ENCODE measurements at regions not wholly inside any gene's neighbourhood (a gene's known extent, or its start where the extent isn't known, plus 50 kb on each side); places are given as distances from the start of the nearest gene placed in this dataset.

GRCh38 chr12:75670216-75670615 is 158.8 kb upstream of the KRR1 start:
- Histone ChIP-seq H3K9me2 (replicated peaks; ENCODE audit: low read length) (no peaks in the 10 kb centered on the region), H3K27me3 (ENCODE audit: low read length) (no peaks in the 10 kb centered on the region), H3K27ac (ENCODE audit: low read length) (no peak overlapping the region), H4K20me1 (ENCODE audit: low read length) (no peaks in the 10 kb centered on the region), H3K4me2 (ENCODE audit: low read length) (no peak overlapping the region), H3K4me1 (ENCODE audit: insufficient read depth, low read length) (no peaks in the 10 kb centered on the region), H3K36me3 (ENCODE audit: low read depth, low read length) (no peaks in the 10 kb centered on the region), H3K4me3 (ENCODE audit: low read length) (no peak overlapping the region), H3K79me2 (ENCODE audit: low read length) (no peaks in the 10 kb centered on the region), H3K9me3 (ENCODE audit: low read length) (no peaks in the 10 kb centered on the region), H3K9ac (ENCODE audit: low read length) (no peak overlapping the region), H3F3A (ENCODE audit: low read length, unreplicated experiment) (no peaks in the 10 kb centered on the region), H2AFZ (ENCODE audit: low read length) (no peak overlapping the region)
- ATAC-seq (no peak), DNase-seq (no peak)
- CTCF ChIA-PET: no interaction called here
- TF ChIP-seq CTCF (conservative IDR thresholded peaks at IDR 0.05; ENCODE audit: low read depth, low read length): no peak
- TF ChIP-seq EZH2 (IDR thresholded peaks at IDR 0.05; ENCODE audit: low read length, unreplicated experiment): no peak
- no peak for TF ChIP-seq EZH2phosphoT487 (IDR thresholded peaks at IDR 0.05; ENCODE audit: borderline replicate concordance, low read length)
- BruUV-seq (replicated peaks): no TSS peak
- intact Hi-C loops (cut with micrococcal nuclease): no loop called here
- POLR2A ChIA-PET (ENCODE audit: unreplicated experiment): no interaction called here

- Histone ChIP-seq H3K27me3 (ENCODE audit: low read length) (no peaks in the 10 kb centered on the region), H2AFZ (ENCODE audit: low read length) (no peak overlapping the region), H3K4me2 (ENCODE audit: low read length) (no peak overlapping the region), H3K9me3 (ENCODE audit: low read length) (no peaks in the 10 kb centered on the region), H3K4me3 (ENCODE audit: low read length) (no peak overlapping the region), H3K4me1 (ENCODE audit: insufficient read depth, low read length) (peaks cover 8% of the 10 kb centered on the region), H3K27ac (ENCODE audit: low read length) (no peak overlapping the region), H3K9me2 (replicated peaks; ENCODE audit: low read length) (no peaks in the 10 kb centered on the region), H3K79me2 (ENCODE audit: low read length) (no peaks in the 10 kb centered on the region), H3K9ac (ENCODE audit: low read length) (no peak overlapping the region), H3K36me3 (ENCODE audit: low read depth, low read length) (no peaks in the 10 kb centered on the region), H4K20me1 (ENCODE audit: low read length) (no peaks in the 10 kb centered on the region), H3F3A (ENCODE audit: low read length, unreplicated experiment) (no peaks in the 10 kb centered on the region)
- CTCF ChIA-PET: no interaction called here
- BruUV-seq (replicated peaks): no TSS peak
- ATAC-seq (no peak), DNase-seq (no peak)
- POLR2A ChIA-PET (ENCODE audit: unreplicated experiment): no interaction called here
- no peak for TF ChIP-seq EZH2 (IDR thresholded peaks at IDR 0.05; ENCODE audit: low read length, unreplicated experiment)
- no peak for TF ChIP-seq CTCF (conservative IDR thresholded peaks at IDR 0.05; ENCODE audit: low read depth, low read length)
- no peak for TF ChIP-seq EZH2phosphoT487 (IDR thresholded peaks at IDR 0.05; ENCODE audit: borderline replicate concordance, low read length)
- intact Hi-C loops (cut with micrococcal nuclease): no loop called here
Observed at GRCh38 chr12:75666939-75667334, 155.5 kb upstream of the KRR1 start.

- Histone ChIP-seq H3K4me2 (ENCODE audit: low read length) (no peak overlapping the region), H3F3A (ENCODE audit: low read length, unreplicated experiment) (no peaks in the 10 kb centered on the region), H3K27ac (ENCODE audit: low read length) (no peak overlapping the region), H2AFZ (ENCODE audit: low read length) (no peak overlapping the region), H4K20me1 (ENCODE audit: low read length) (no peaks in the 10 kb centered on the region), H3K79me2 (ENCODE audit: low read length) (no peaks in the 10 kb centered on the region), H3K4me1 (ENCODE audit: insufficient read depth, low read length) (peaks cover 14% of the 10 kb centered on the region), H3K9ac (ENCODE audit: low read length) (no peak overlapping the region), H3K4me3 (ENCODE audit: low read length) (no peak overlapping the region), H3K9me2 (replicated peaks; ENCODE audit: low read length) (no peaks in the 10 kb centered on the region), H3K9me3 (ENCODE audit: low read length) (no peaks in the 10 kb centered on the region), H3K27me3 (ENCODE audit: low read length) (no peaks in the 10 kb centered on the region), H3K36me3 (ENCODE audit: low read depth, low read length) (no peaks in the 10 kb centered on the region)
- intact Hi-C loops (cut with micrococcal nuclease): no loop called here
- TF ChIP-seq EZH2 (IDR thresholded peaks at IDR 0.05; ENCODE audit: low read length, unreplicated experiment): no peak
- TF ChIP-seq CTCF (conservative IDR thresholded peaks at IDR 0.05; ENCODE audit: low read depth, low read length): no peak
- TF ChIP-seq EZH2phosphoT487 (IDR thresholded peaks at IDR 0.05; ENCODE audit: borderline replicate concordance, low read length): no peak
- DNase-seq: no peak
- CTCF ChIA-PET: no interaction called here
- no peak for ATAC-seq
- no TSS peak for BruUV-seq (replicated peaks)
- POLR2A ChIA-PET (ENCODE audit: unreplicated experiment): no interaction called here
Observed at GRCh38 chr12:75666126-75666938, 154.9 kb upstream of the KRR1 start.

Data from PC-3 (cell line).